ENCODE measurements at regions not wholly inside any gene's neighbourhood (a gene's known extent, or its start where the extent isn't known, plus 50 kb on each side); places are given as distances from the start of the nearest gene placed in this dataset.

DNA sequence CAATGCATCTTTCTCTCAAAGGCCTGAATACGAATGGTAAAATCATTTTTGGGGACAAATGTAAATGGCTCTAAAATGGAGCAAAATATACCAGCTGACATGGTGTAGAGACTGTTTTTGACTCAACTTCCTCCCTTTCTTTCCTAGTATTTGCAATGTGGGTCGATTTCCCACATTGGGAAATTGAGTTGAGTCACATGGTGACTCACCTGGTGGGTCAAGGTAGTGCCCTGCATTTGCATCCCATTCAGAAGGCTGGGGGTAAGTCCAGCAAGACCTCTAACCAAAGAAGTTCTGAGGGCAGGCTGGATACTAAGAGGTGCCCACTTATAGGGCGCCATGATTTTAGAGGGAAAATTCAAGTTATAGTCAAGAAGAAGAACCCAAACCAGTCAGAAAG, 179.6 kb upstream of the MPDZ start:
- Histone ChIP-seq H3K9me1 (ENCODE audit: control insufficient read depth, insufficient read depth, low read length) (no peaks in the 10 kb centered on the region), H3K9me3 (replicated peaks; ENCODE audit: control insufficient read depth, insufficient read depth, low read depth, low read length) (no peaks in the 10 kb centered on the region), H4K20me1 (replicated peaks; ENCODE audit: control insufficient read depth, insufficient read depth, low read length) (no peaks in the 10 kb centered on the region), H3K27me3 (ENCODE audit: control insufficient read depth in 2 of 2, insufficient read depth in 2 of 2, low read length in 2 of 2) (no peaks in the 10 kb centered on the region), H3K9ac (ENCODE audit: insufficient read depth in 1 of 2, low read depth in 2 of 2, low read length in 2 of 2) (no peak overlapping the region), H2AFZ (ENCODE audit: low read depth, low read length) (no peak overlapping the region), H3K4me2 (ENCODE audit: insufficient read depth, low read length) (no peak overlapping the region), H3K36me3 (ENCODE audit: control insufficient read depth, insufficient read depth, low read length) (no peaks in the 10 kb centered on the region), H3K4me1 (replicated peaks in 1 of 2; ENCODE audit: control insufficient read depth in 2 of 2, insufficient read depth in 2 of 2, low read length in 2 of 2) (no peaks in the 10 kb centered on the region), H3K79me2 (ENCODE audit: control insufficient read depth, insufficient read depth, low read length) (no peaks in the 10 kb centered on the region), H3K27ac (ENCODE audit: extremely low read depth, low read depth, low read length) (no peak overlapping the region), H3K4me3 (no peak overlapping the region)
- ATAC-seq (no peak), FAIRE-seq (no peak), DNase-seq (ENCODE audit: extremely low read depth in 1 of 4, low spot score in 3 of 4) (no peak)
- POLR2A ChIA-PET = interaction anchor here (0.9 kb wide), 1 partner anchor 9 kb away, joined by 4 read pairs; no protein-coding TSS in a partner anchor
- BruUV-seq (replicated peaks) = no TSS peak
- CTCF ChIA-PET (ENCODE audit: low intra/inter-chr PET ratio) = no interaction called here
- intact Hi-C loops (cut with micrococcal nuclease) (no loop called here), in situ Hi-C loops (cut with MboI) (no loop called here)
- 0% methylated on average over 3 of the region's 3 CpGs for WGBS (ENCODE audit: insufficient coverage, low coverage, missing lambda C conversion rate)
- TF ChIP-seq KDM2B (CRISPR knock-in tag; IDR thresholded peaks at IDR 0.05) (no peak), POLR2A (conservative IDR thresholded peaks at IDR 0.05) (no peak), KAT8 (IDR thresholded peaks at IDR 0.05; ENCODE audit: low read depth) (no peak)

DNA sequence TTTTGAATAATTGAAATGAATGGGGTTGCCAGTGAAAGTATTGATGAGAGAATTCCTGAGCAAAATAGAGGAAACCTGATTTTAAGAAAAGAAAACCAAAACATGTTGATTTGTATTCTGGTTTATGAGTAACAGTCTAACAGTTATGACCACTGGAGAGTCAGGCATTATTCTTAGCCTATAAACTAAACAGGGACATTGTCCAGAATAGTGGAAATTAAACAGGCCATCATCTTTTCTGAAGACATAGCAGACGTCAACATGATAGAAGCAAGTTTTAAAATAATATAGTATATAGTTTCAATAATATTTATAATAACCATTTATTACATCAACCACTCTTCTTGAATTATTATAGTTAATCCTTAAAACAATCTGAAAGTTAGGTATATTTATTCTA, 178.3 kb upstream of the MPDZ start:
- ChIA-PET POLR2A (no interaction called here), CTCF (ENCODE audit: low intra/inter-chr PET ratio) (no interaction called here)
- Histone ChIP-seq H2AFZ (ENCODE audit: low read depth, low read length) (no peak overlapping the region), H3K9me1 (ENCODE audit: control insufficient read depth, insufficient read depth, low read length) (no peaks in the 10 kb centered on the region), H3K4me1 (replicated peaks in 1 of 2; ENCODE audit: control insufficient read depth in 2 of 2, insufficient read depth in 2 of 2, low read length in 2 of 2) (no peaks in the 10 kb centered on the region), H3K36me3 (ENCODE audit: control insufficient read depth, insufficient read depth, low read length) (no peaks in the 10 kb centered on the region), H3K9ac (ENCODE audit: insufficient read depth in 1 of 2, low read depth in 2 of 2, low read length in 2 of 2) (no peak overlapping the region), H3K79me2 (ENCODE audit: control insufficient read depth, insufficient read depth, low read length) (no peaks in the 10 kb centered on the region), H3K27ac (ENCODE audit: extremely low read depth, low read depth, low read length) (no peak overlapping the region), H3K4me2 (ENCODE audit: insufficient read depth, low read length) (no peak overlapping the region), H4K20me1 (replicated peaks; ENCODE audit: control insufficient read depth, insufficient read depth, low read length) (no peaks in the 10 kb centered on the region), H3K27me3 (ENCODE audit: control insufficient read depth in 2 of 2, insufficient read depth in 2 of 2, low read length in 2 of 2) (no peaks in the 10 kb centered on the region), H3K4me3 (no peak overlapping the region), H3K9me3 (replicated peaks; ENCODE audit: control insufficient read depth, insufficient read depth, low read depth, low read length) (no peaks in the 10 kb centered on the region)
- DNase-seq (ENCODE audit: extremely low read depth in 1 of 4, low spot score in 3 of 4) (no peak), ATAC-seq (no peak), FAIRE-seq (no peak)
- intact Hi-C loops (cut with micrococcal nuclease) (no loop called here), in situ Hi-C loops (cut with MboI) (no loop called here)
- no TSS peak for BruUV-seq (replicated peaks)
- WGBS (ENCODE audit: insufficient coverage, low coverage, missing lambda C conversion rate) = 0% methylated on average over 1 of the region's 1 CpG
- TF ChIP-seq CREB1 (IDR thresholded peaks at IDR 0.05) = no peak
- TF ChIP-seq CREB1 (CRISPR knock-in tag; IDR thresholded peaks at IDR 0.05) = no peak
- TF ChIP-seq, protein P1, sequence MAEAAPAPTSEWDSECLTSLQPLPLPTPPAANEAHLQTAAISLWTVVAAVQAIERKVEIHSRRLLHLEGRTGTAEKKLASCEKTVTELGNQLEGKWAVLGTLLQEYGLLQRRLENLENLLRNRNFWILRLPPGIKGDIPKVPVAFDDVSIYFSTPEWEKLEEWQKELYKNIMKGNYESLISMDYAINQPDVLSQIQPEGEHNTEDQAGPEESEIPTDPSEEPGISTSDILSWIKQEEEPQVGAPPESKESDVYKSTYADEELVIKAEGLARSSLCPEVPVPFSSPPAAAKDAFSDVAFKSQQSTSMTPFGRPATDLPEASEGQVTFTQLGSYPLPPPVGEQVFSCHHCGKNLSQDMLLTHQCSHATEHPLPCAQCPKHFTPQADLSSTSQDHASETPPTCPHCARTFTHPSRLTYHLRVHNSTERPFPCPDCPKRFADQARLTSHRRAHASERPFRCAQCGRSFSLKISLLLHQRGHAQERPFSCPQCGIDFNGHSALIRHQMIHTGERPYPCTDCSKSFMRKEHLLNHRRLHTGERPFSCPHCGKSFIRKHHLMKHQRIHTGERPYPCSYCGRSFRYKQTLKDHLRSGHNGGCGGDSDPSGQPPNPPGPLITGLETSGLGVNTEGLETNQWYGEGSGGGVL (CRISPR knock-in tag; IDR thresholded peaks at IDR 0.05) = no peak
- no peak for TF ChIP-seq MCM5 (IDR thresholded peaks at IDR 0.05; ENCODE audit: low read depth)
- TF ChIP-seq MAFG (tag; conservative IDR thresholded peaks at IDR 0.05) = no peak
- TF ChIP-seq ZNF77 (CRISPR knock-in tag; IDR thresholded peaks at IDR 0.05) = no peak
- no peak for TF ChIP-seq TAF1 (IDR thresholded peaks at IDR 0.05; ENCODE audit: control insufficient read depth, extremely low read depth, insufficient read depth, low read length, severe bottlenecking)
- no peak for TF ChIP-seq CBX8 (IDR thresholded peaks at IDR 0.05; ENCODE audit: borderline replicate concordance, extremely low read depth, low read depth, low read length, poor library complexity, severe bottlenecking)
- TF ChIP-seq RFX1 (IDR thresholded peaks at IDR 0.05) = no peak
- TF ChIP-seq, protein P2, sequence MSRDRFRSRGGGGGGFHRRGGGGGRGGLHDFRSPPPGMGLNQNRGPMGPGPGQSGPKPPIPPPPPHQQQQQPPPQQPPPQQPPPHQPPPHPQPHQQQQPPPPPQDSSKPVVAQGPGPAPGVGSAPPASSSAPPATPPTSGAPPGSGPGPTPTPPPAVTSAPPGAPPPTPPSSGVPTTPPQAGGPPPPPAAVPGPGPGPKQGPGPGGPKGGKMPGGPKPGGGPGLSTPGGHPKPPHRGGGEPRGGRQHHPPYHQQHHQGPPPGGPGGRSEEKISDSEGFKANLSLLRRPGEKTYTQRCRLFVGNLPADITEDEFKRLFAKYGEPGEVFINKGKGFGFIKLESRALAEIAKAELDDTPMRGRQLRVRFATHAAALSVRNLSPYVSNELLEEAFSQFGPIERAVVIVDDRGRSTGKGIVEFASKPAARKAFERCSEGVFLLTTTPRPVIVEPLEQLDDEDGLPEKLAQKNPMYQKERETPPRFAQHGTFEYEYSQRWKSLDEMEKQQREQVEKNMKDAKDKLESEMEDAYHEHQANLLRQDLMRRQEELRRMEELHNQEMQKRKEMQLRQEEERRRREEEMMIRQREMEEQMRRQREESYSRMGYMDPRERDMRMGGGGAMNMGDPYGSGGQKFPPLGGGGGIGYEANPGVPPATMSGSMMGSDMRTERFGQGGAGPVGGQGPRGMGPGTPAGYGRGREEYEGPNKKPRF (IDR thresholded peaks at IDR 0.05; ENCODE audit: low read depth, low read length) = no peak
- no peak for TF ChIP-seq RHOXF2B (CRISPR knock-in tag; conservative IDR thresholded peaks at IDR 0.05)
- no peak for TF ChIP-seq HDAC1 (IDR thresholded peaks at IDR 0.05)
- no peak for TF ChIP-seq ZNF24 (IDR thresholded peaks at IDR 0.05)

All from K562 (cell line).